NCI-H1436 treated with DMSO at 0.1 percent for 48 hours (cell line): ENCODE measurements at regions not wholly inside any gene's neighbourhood (a gene's known extent, or its start where the extent isn't known, plus 50 kb on each side); places are given as distances from the start of the nearest gene placed in this dataset.

ENCODE experiments used
- DNase-seq: peaks from one replicate; lab custom pipeline; 2025; lab: John Stamatoyannopoulos, UW

DNA sequence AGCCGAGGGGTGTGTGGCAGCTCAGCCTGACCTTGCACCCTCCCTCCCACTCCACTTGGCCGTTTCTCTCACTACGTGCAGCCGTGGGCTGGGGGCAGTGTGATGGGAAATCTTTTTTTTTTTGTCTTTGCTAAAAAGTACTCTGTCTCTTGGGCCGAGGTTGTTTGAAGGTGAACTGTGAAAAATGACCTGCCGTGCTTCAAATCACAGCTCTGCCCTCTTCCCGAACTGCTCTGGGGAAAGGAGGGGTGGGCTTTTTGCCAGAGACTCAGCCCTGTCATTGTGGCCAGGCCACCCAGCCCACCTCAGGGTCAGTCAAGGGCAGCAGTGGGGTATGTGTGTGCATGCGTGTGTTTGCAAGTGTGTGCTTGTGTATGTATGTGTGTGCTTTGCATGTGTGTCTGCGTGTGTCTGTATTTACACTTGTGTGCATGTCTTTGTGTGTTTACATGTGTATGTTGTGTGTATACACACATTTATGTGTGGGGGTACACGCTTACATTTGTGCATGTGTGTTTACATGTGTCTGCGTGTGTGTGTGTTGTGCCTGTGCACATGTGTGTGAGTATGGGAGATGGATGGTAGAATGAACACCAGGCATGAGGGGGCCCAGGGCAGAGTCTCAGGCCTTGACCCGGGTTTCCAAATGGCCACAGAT lies 61.3 kb upstream of the HAAO start:
- no peak for DNase-seq

DNA sequence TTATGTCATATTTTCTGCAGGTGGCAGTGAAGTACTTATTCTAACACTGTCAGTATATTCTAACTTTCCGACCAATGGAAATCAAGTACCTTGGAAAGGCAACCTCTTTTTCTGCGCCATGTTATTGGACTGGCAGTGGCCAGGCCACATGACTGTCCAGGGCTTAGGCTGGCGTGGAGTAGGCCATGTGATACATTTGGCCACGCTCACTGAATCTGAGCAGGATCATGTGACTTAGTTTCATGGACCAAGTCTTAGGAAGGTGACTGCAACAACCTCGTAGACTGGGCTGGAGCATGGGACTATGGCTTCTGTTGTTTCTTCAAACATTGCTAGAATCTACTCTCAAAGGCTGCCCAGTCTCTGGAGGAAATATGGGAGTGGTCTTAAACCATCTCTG lies 60.4 kb upstream of the HAAO start:
- DNase-seq, result no peak

DNA sequence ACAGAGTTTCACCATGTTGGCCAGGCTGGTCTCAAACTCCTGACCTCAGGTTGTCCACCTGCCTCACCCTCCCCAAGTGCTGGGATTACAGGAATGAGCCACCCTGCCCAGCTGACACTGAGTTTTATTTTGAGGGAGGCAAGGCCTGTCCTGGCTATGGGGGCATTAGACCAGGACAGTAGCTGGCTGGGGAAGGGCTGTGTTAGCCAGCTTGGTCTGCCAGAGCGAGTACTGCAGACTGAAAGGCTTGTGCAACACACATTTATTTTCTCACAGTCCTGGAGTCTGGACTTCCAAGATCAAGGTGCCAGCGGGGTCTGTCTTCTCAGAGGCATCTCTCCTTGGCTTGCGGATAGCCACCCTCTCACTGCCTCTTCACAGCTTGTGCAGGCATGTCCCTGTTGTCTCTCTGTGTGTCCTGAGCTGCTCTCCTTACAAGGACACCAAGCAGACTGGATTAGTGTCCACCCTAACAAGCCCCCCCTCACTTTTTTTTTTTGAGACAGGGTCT lies 59.4 kb upstream of the HAAO start:
- no peak for DNase-seq

DNA sequence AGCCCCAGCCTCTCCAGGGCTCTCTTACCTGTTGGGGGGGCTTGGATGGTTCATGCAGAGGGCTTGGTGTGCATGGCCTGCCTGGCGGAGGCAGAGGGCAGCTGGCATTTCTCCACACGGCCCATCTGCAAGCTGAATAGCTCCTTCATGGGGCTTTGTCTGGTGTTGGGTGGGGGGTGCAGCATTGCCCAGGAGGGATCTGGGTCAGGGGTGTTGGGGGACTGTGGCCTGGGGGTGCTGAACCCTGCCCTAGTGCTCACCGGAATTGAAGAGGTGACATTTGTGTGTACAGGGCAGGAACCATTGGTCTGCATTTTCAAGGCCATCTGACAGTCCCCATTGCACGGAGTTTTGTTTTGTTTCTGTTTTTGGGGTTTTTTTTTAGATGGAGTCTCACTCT lies 58.8 kb upstream of the HAAO start:
- DNase-seq, result no peak

DNA sequence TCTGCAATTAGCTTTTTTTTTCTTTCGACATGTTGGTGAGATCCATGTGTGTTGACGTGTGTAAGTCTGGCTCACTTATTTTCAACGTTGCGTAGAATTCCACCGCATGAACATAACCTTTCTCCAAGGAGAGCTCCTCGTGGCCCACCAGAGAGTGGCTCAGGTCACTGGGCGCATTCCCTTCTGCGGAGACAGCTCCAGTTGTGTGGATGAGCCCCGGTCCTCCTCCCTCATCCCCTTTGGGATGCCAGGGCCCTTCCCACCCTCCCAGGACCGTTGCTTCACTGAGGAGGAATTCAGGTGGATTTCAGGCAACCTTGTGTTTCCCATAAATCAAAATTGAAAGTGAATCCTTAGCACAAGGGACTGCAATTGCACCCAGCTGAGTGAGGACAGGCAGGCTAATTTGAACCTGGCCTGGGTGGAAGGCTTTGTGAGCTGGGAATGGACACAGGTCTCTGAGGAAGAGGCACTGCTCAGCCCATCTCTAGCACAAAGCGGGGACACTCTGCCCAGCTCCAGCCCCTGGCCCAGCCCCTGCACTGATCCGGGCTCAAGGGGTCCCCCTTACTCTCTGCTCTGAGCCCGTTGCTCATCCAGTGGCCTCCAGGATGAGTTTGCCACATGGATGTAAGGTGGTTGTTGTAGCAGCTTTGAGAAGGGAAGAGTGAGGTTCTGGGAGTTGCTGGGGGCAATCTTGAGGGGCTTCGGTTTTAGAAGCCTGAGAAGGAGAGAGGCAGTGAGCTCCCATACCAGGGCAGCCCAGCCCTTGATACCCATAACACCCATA lies 57.8 kb upstream of the HAAO start:
- DNase-seq, result no peak

DNA sequence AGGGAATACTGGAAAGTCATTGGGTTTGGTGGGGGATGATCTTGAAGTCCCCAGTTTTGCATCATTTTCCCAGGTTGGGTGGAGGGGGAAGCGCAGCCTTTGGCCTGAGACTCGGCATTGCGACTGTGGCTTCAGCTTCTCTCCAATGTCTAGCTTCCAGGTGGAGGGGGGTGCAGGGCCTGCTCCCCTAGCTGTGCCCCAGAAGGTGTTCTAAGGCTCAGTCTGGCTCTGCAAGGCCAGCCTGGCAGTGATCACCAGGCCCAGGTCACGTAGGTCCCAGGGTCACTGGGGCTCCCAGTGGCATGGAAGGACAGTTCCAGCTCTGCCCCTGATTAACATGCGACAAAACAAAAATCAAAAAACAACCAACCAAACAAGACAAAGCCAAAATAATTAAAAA lies 56.9 kb upstream of the HAAO start:
- no peak for DNase-seq

DNA sequence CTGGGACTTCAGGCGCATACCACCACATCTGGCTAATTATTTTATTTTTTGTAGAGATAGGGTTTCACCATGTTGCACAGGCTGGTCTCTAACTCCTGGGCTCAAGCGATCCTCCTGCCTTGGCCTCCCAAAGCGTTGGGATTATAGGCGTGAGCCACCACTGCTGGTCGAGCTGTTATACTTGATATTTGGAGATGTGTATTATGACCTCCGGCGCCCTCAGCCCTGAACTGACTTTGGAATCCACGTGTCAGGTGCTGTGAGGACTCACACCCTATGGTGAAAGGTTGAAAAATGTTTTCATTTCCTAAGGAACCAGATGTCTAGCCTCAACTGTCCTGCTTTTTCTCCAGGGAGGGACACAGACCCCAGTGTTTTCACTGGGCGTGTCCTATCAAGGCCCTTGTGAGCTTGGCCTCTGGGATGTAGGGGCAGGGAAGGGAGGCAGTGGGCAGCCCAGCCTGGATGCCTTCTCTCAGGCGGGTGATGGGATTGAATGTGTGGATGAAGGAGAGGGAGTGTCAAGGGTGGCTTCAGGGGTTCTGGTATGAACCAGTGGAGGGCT lies 56.4 kb upstream of the HAAO start:
- DNase-seq, result no peak

DNA sequence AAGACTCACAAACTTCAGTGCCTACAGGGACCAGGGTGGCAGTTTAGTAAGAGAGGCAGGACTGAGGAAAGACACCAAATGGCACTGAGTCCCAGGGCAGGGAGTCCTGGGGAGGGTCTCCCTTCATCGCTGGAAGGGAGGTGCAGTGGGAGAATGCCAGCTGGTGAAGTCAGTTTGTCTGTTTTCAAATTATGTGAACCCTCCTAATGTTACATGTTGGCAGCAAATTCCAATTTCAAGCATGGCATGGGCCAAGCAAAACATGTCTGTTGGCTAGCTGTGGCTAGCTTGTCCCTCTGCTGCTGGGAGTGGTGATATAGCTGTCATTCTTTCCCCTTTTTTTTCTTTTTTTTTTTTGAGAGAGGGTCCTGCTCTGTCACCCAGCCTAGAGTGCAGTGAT lies 55.9 kb upstream of the HAAO start:
- DNase-seq, result no peak

DNA sequence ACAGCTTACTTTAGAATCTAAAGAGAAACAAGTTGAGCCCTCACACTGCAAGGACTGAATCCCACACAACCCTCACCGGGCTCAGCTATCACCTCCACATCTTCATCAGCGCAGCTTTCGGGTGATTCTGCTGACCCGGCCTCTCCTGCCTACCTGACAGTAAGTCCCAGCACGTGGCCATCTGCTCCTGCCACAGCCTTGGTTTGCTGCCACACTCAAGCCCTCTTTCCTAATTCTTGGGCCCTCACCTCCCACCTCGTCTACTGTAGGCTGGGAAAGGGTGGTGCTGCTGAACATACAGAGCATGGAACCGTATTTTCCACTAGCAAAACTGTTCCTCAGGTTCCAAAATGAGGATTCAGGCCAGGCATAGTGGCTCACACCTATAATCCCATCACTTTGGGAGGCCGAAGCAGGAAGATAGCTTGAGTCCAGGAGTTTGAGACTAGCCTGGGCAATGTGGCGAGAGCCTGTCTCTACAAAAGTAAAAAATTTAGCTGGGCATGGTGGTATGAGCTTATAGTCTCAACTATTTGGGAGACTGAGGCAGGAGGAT lies 55.3 kb upstream of the HAAO start:
- DNase-seq, result no peak

DNA sequence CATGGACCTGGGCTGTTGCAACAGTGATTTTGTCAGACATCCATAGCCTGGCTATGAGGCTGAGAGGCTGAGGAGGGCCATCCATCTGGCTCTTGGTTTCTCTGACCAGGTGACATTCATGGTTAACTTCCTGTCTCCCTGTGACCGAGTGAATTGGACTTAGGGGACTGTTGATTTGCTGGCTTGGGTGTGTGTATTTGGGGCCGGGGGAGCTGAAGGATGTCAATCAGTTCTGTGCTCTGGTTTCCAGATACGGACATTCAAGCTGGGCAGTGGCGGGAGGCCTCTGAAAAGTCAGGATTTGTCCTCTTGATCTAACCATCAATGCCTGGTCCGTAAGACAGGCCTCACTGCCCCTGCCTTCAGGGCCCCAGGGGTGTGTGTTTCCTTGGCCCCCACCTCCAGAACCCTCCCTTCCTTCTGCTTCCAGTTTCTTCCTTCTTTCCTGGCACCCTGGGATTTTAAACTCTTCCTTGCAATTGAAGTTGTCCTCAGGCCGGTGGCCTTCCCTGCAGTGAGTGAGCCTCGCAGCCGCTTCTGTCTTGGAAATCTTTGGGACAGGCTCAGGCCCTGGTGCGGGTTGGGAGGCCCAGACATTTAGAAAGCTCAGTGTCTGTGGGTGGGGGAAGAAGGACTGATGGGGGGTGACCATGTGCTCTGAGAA lies 54.7 kb upstream of the HAAO start:
- DNase-seq, result no peak

DNA sequence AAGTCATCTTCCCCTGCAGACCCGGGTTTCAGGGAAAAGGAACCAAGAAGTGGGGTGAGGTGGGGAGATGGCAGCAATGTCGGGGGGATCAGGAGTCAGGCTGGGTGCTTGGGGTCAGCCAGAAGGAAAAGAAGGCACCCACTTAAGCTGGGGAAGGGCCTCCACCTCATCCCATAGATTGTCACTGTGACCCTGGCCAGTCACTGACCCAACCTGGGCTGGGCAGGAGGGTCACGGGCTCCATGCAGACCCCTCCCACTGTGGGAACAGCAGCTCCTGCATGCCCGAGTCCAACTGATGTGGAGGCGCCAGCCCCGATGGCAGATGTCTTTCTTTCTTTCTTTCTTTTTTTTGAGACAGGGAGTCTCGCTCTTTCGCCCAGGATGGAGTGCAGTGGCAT lies 53.6 kb upstream of the HAAO start:
- DNase-seq, result no peak

DNA sequence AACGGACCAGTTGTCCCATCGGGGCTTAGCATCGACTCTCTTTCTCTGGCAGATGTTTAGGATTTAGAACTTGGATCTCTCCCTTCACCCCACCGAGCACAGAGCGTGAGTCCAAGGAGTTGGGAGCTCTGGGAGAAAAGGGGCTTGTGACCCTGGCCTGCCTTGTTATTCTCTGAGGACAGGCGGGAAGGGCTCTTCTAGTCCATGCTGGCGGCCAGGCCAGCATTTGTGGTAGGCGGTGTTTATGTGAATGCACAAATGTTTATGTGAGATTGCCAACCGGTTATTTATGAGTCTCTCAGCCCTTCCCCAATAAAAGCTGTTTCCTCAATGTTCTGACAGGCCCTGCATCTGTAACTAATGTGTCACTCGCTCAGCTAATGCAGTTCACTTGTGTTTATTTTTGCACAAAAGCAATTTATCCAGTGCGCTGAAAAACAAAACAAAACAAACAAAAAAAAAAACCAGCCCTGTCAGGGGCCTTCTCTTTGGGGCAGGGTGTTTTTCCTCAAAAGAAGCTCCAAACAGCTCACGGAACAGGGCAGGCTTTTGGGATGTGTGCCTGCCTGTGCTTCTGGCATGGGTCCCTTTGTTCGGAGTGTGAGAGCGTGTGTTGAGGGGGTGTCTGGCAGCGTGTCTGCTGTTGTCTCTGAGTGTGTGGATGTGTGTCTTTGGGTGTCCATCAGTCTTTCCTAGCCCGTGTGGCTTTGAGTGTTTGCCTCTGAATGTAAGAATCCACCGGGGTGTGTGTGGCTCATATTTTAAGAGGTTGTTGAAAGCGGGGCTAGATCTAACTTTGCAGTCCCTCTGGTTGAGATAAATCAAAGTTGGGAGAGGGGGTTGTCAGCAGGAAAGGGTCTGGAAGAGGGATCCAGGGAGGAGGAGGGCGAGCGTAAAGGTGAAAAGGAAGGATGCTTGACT lies 52.8 kb upstream of the HAAO start:
- DNase-seq, result no peak

DNA sequence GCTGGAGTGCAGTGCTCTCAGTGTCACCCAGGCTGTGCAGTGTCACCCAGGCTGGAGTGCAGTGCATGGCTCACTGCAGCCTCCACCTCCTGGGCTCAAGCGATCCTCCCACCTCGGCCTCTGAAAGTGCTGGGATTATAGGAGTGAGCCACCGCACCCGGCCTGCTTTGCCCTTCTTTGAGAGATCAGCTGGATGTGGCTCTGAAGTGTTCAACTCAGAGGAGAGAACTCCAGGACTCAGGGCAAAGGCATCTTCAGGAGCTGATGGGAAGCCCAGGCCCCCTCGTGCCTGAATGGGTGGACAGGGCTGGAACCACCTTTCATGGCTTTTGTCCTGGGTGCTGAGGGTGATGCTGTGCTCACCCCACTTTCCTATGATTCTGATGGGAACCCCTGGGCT lies 52.0 kb upstream of the HAAO start:
- no peak for DNase-seq

DNA sequence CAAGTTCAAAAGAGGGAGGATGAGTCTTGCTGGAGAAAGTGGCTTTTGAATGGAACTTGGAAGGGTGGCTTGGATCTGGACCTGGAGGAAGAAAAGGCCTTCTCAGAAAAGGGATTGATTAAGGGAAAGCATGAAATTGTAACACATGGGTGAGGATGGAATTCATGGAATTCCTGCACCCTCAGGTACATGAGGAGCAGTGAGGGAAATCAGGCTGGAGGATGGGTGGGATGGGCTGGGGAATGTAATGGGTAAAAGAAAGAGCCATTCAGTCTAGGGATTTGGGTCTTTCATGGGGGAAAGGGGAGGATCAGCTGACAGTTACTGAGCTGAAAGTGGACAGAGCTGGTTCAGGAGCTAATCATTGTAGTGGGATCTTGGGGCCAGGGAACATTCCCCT lies 51.2 kb upstream of the HAAO start:
- no peak for DNase-seq

DNA sequence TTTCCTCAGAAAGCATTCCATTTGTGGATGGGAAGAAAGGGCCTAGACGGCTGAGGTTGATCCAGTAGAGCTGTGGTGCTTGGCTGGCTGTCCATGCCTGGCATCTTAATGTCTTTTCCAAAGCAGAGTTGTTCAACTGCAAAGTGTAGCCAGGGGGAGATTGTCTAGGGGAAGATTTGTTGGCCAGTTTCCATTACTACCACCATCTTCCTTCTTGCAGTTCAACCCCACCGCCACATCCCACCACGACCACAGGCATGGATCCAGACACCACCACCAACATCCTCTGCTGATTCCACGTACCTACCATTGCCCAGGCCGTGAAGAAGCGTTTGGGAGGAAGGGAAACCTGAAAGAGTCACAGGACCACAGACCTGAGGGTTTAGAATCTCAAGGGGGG lies 50.7 kb upstream of the HAAO start:
- no peak for DNase-seq

DNA sequence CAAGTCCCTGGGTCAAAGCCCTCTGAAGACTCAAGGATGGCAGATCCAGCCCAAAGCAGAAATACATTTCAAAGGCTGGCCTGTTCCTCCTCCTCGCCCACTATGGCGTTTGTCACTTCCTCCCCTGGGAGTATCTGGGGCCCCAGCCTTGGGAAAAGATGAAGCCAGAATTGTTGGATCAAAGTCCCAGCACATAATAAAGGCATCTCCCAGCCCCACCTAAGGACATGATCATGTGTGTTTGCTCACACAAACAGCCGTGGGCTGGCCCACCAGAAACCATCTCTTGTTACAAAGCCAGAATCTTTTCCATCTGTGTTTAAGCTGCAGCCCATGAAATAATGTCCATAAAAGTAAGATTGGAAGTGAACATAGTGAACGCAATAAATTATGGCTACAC lies 50.1 kb upstream of the HAAO start:
- no peak for DNase-seq
